Upper lobe of right lung (tissue), 1 donor: ENCODE measurements at regions not wholly inside any gene's neighbourhood (a gene's known extent, or its start where the extent isn't known, plus 50 kb on each side); places are given as distances from the start of the nearest gene placed in this dataset.

Experiments
- ATAC-seq: fragments of 200-7000 bp; cut with Tn5 transposase; one replicate; pipeline ENCODE4 v1.9.1; 2020; ENCODE audit warnings: mild to moderate bottlenecking, moderate library complexity
- DNase-seq: peaks from one replicate; pipeline ENCODE4 v3.0.0-alpha.2; 2020
- H3K27ac ChIP-seq: fragments of 200-600 bp; one replicate; pipeline ENCODE4 v1.8.0; 2022
- H3K27me3 ChIP-seq: fragments of 200-600 bp; one replicate; pipeline ENCODE4 v1.8.0; 2022; ENCODE audit warnings: mild to moderate bottlenecking
- H3K36me3 ChIP-seq: fragments of 200-600 bp; one replicate; pipeline ENCODE4 v1.8.0; 2022
- H3K4me1 ChIP-seq: fragments of 200-600 bp; one replicate; pipeline ENCODE4 v1.8.0; 2022
- H3K4me3 ChIP-seq: fragments of 200-600 bp; one replicate; pipeline ENCODE4 v1.8.0; 2022; ENCODE audit warnings: mild to moderate bottlenecking
- H3K9me3 ChIP-seq: fragments of 200-600 bp; one replicate; pipeline ENCODE4 v1.8.0; 2022
- CTCF ChIP-seq: fragments of 200-600 bp; IDR thresholded peaks from one replicate; pipeline ENCODE4 v1.8.0; 2022; ENCODE audit warnings: antibody characterized with exemption
- intact Hi-C: fragments of 100-400 bp; cut with DNase I; formaldehyde crosslinking; loops from one replicate; pipeline ENCODE4 v1.11.0; 2022
- donor health status: DM: no; HTN: yes; CAD: no; lungs with severe emphysema.

GRCh38 chr9:89776795-89777525 lies 172.1 kb downstream of the GADD45G start:
- peaks cover under 1% of the 10 kb centered on the region for H3K4me1 ChIP-seq
- no peak for TF ChIP-seq CTCF
- intact Hi-C loops, result no loop called here
- no peaks in the 10 kb centered on the region for H3K27me3 ChIP-seq
- no peaks in the 10 kb centered on the region for H3K36me3 ChIP-seq
- no peaks in the 10 kb centered on the region for H3K9me3 ChIP-seq
- H3K4me3 ChIP-seq, result no peak overlapping the region
- no peak for DNase-seq
- no peak overlapping the region for H3K27ac ChIP-seq
- ATAC-seq, result no peak

GRCh38 chr9:89777544-89777943 lies 172.7 kb downstream of the GADD45G start:
- TF ChIP-seq CTCF, result no peak
- H3K9me3 ChIP-seq, result no peaks in the 10 kb centered on the region
- ATAC-seq (no peak), DNase-seq (no peak)
- H3K27me3 ChIP-seq, result no peaks in the 10 kb centered on the region
- no peaks in the 10 kb centered on the region for H3K36me3 ChIP-seq
- intact Hi-C loops, result no loop called here
- H3K4me3 ChIP-seq, result no peak overlapping the region
- peaks cover 4% of the 10 kb centered on the region for H3K4me1 ChIP-seq
- no peak overlapping the region for H3K27ac ChIP-seq

DNA sequence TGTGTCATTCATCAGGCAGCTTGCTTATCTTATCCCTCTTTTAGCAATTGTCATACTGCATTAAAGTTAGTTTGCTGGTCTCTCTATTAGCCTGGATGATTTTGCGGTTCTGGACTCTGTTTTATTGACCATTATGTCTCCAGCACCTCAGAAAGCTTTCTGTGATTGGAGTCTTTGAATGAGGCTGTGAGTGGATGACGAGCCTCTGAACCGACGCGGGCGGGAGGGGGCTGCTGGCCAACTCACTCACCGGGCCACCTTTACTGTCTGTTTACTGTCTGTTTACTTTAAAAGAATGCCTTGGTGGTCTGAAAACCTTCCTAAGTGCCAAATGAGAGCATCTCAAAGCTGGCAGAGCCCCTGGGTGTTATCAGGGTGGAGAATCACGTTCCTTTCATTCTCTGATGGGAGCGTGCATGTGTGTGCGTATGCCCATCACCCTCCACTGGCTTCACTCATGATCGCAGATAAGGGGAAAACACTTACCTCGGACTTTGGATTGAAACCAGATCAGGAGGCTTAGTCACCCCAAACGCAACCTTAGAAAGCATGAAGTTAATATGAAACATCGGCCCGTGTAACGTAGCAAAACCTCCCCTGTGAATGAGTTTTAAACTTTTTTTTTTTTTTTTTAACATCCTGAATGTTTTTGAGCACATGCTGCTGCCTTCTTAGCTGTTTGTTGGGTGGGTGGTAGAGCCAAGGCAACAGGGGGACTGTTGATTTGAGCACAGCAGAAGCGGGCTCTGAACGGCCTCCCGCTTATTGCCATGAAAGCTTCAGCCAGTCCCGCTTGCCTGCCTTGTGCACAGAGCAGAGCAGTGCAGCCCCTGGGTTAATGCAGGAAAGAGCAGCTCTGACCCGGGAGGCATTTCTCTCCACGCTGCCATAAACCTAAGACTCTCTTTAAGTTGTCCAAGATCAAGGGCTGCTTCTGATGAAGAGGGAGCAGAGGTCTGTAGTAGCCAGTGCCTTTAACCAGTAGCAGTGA lies 173.6 kb downstream of the GADD45G start:
- no peak for DNase-seq
- intact Hi-C loops, result no loop called here
- Histone ChIP-seq H3K9me3 (no peaks in the 10 kb centered on the region), H3K4me1 (peaks cover 4% of the 10 kb centered on the region), H3K27me3 (no peaks in the 10 kb centered on the region), H3K27ac (no peak overlapping the region), H3K36me3 (no peaks in the 10 kb centered on the region), H3K4me3 (no peak overlapping the region)
- ATAC-seq, result peak; percentile 25
- no peak for TF ChIP-seq CTCF

GRCh38 chr9:89779405-89780203 lies 174.8 kb downstream of the GADD45G start:
- intact Hi-C loops, result no loop called here
- H3K4me3 ChIP-seq, result no peak overlapping the region
- H3K4me1 ChIP-seq, result peaks cover 4% of the 10 kb centered on the region
- H3K27me3 ChIP-seq, result no peaks in the 10 kb centered on the region
- ATAC-seq (no peak), DNase-seq (no peak)
- no peaks in the 10 kb centered on the region for H3K36me3 ChIP-seq
- TF ChIP-seq CTCF, result no peak
- no peak overlapping the region for H3K27ac ChIP-seq
- H3K9me3 ChIP-seq, result no peaks in the 10 kb centered on the region

DNA sequence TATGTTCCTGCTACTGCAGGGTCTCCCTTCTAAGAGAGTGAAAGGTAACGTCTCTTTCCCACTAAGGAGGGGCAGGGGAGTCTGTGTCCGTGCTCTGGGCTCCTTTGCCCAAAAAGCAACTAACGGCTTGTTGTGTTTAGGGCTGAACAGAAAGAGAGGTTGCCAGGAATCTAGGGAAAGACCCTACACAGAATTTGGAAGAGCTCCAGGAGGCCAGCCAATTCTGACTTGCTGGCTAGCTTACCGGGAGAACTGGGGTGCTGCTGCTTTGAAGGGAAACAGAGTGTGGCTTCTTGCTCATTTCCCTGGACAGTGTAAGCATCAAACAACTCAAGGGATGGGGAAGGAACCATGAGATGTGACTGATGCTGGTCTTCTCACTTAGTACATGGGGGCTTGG lies 176.1 kb downstream of the GADD45G start:
- Histone ChIP-seq H3K27ac (no peak overlapping the region), H3K36me3 (no peaks in the 10 kb centered on the region), H3K9me3 (no peaks in the 10 kb centered on the region), H3K27me3 (no peaks in the 10 kb centered on the region), H3K4me1 (peaks cover 4% of the 10 kb centered on the region), H3K4me3 (no peak overlapping the region)
- TF ChIP-seq CTCF, result no peak
- no peak for DNase-seq
- intact Hi-C loops, result no loop called here
- no peak for ATAC-seq
